GM18505 (cell line): ENCODE measurements at regions not wholly inside any gene's neighbourhood (a gene's known extent, or its start where the extent isn't known, plus 50 kb on each side); places are given as distances from the start of the nearest gene placed in this dataset.

Source experiments
- ATAC-seq: cut with Tn5 transposase; IDR thresholded peaks from one replicate; pipeline ENCODE4 v1.9.1; 2021; ENCODE audit not compliant: unreplicated experiment
- POLR2A ChIP-seq: IDR thresholded peaks from 4 replicates; pipeline ENCODE4 v1.6.1; 2011; ENCODE audit warnings: borderline replicate concordance; ENCODE audit not compliant: insufficient read depth, insufficient read length; ENCODE audit errors: extremely low read depth

GRCh38 chr10:28733245-28733644 lies 55.9 kb downstream of the BAMBI start:
- no peak for TF ChIP-seq POLR2A
- no peak for ATAC-seq

GRCh38 chr10:28733647-28734046 lies 56.3 kb downstream of the BAMBI start:
- ATAC-seq = no peak

GRCh38 chr10:28734938-28735759 lies 57.8 kb downstream of the BAMBI start:
- no peak for TF ChIP-seq POLR2A
- ATAC-seq = no peak

More at GRCh38 chr10:28733647-28734046, 56.3 kb downstream of the BAMBI start:
- TF ChIP-seq POLR2A = no peak

GRCh38 chr10:28737096-28737495 lies 59.8 kb downstream of the BAMBI start:
- ATAC-seq = no peak
- TF ChIP-seq POLR2A = no peak

GRCh38 chr10:28738200-28738599 lies 60.9 kb downstream of the BAMBI start:
- no peak for TF ChIP-seq POLR2A
- no peak for ATAC-seq

GRCh38 chr10:28743576-28743975 lies 66.3 kb downstream of the BAMBI start:
- ATAC-seq = no peak
- TF ChIP-seq POLR2A = no peak

GRCh38 chr10:28744069-28744768 lies 66.9 kb downstream of the BAMBI start:
- no peak for ATAC-seq
- no peak for TF ChIP-seq POLR2A

- no peak for ATAC-seq
- TF ChIP-seq POLR2A = no peak
Observed at GRCh38 chr10:28754930-28755718, 77.8 kb downstream of the BAMBI start.

GRCh38 chr10:28761084-28761846 lies 83.9 kb downstream of the BAMBI start:
- TF ChIP-seq POLR2A = no peak
- ATAC-seq = no peak

GRCh38 chr10:28763471-28764170 lies 86.3 kb downstream of the BAMBI start:
- TF ChIP-seq POLR2A = no peak
- no peak for ATAC-seq

- TF ChIP-seq POLR2A = no peak
- ATAC-seq = no peak
Observed at GRCh38 chr10:28765641-28766040, 88.3 kb downstream of the BAMBI start.

- no peak for ATAC-seq
- TF ChIP-seq POLR2A = no peak
Observed at GRCh38 chr10:28768227-28768626, 90.9 kb downstream of the BAMBI start.
